NCI-H526 (cell line): ENCODE measurements at regions not wholly inside any gene's neighbourhood (a gene's known extent, or its start where the extent isn't known, plus 50 kb on each side); places are given as distances from the start of the nearest gene placed in this dataset.
"Not testable (repeated sequence)": the region's sequence is repeated elsewhere in the genome, so short reads cannot be mapped to it uniquely, and the experiment has no call there.

Source experiments
- DNase-seq, 2 experiments: peaks; one replicate each; lab custom pipeline; 2025; lab: John Stamatoyannopoulos, UW

DNA sequence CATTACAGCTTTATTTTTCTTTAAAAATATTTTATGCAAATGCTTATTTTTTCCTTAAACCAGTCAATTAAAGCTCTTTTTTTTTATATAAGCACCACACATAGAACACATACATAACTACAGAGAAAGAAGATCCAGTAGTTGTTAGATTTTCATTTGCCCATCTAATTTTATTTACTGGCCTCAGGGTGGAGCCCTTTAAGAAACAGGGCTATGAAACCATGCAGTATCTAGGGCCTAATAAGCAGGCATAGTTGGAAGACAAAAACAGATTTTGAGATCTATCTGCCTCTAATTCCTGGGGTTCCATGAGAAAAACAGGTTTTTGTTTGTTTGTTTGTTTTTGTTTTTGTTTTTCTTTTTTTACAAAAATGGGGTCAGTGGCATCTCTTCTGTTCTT, 120.6 kb downstream of the BCHE start:
- DNase-seq: no peak

- DNase-seq: no peak
These were observed 123.7 kb downstream of the BCHE start for GRCh38 chr3:165713479-165713878.

GRCh38 chr3:165712382-165712781, 124.8 kb downstream of the BCHE start:
- no peak for DNase-seq

DNA sequence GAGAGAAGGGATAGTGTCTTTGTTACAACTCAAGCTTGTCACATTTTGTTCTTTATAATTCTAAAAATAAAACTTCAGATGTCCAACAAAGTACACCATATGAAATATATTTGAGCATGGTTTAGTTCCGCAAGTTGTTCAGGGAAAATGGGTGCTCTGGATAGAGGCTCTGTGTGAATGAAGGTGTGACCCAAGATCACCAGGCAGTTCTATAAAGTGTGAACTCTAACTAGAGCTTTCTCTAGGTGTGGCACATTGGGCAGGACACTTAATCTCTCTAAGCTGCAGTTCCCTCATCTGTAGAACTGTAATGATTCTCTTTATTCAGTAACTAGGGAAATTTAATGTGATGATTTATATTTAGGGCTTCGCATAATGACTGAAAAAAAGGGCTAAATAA, 139.3 kb downstream of the BCHE start:
- DNase-seq: no peak

DNA sequence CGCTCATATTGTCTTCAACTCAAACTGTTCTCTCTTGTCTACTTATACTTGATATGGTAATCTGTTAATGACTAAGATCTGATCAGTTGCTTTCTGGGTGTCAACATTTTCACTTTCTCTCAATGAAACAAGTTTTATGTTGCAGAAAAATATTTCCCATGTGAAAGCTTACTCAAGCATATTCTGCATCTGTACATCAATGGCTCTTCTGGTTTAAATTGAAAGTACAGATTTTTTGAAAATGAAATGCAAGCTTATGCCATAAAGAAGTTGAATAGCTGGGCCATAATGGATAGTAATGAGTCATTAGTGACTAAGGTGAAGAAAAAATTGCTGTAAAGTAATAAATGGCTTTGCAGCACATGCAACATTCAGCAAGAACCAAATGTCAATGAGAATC, 140.7 kb downstream of the BCHE start:
- no peak for DNase-seq

- no peak for DNase-seq
These were observed 153.3 kb downstream of the BCHE start for GRCh38 chr3:165683947-165684346.

DNA sequence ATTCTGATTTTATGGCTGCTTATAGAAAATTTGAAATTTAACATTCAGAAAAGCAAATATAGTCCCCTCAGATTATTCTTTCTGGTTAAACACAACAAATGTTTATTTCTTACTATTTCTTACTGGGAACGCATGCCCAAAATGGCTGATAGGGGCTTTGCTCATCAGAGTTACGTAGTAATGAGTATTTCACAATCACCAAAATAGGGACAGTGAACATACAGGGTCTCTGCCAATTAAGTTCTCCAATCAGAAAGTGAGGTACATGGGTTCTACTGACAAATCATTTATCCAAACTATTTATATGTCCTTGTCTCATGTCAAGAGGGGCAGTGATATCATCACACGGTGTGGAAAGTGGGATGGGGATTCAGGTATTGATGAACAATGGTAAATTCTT, 154.5 kb downstream of the BCHE start:
- DNase-seq: no peak

DNA sequence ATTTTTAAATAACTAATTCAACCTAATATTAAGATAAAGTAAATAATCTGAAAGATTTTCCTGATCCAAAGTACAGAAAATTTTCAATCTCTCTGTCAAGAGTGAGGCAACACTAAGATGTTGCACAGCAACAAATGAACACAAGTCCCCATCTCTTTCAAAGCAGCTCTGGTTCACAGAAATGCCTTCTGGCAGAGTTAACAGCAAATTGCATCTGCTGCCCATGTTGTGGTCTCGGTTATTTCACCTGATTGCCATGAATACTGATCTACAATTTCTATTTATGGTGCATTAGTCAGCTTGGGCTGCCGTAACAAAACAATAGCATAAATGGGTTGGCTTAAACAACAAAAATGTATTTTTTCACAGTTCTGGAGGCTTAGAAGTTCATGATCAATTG, 167.3 kb downstream of the BCHE start:
- no peak for DNase-seq

GRCh38 chr3:165669504-165669903, 167.7 kb downstream of the BCHE start:
- no peak for DNase-seq

DNA sequence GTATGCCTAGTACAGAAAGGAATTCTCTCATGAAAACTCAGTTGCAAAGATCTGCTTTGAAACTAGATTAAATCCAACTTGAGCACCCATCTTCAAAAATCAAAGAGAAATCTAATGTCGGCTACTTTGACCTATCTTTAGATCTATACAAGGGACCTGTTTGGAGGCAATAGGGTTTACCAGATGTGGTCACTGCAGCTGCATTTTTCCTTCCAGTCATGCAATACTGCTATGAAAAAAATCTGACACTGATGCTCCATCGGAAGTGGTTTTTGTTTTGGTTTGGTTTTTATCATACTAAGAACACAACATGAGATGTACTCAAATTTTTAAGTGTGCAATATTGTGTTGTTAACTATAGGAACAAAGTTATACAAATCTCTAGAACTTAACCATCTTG, 169.5 kb downstream of the BCHE start:
- DNase-seq: no peak

DNA sequence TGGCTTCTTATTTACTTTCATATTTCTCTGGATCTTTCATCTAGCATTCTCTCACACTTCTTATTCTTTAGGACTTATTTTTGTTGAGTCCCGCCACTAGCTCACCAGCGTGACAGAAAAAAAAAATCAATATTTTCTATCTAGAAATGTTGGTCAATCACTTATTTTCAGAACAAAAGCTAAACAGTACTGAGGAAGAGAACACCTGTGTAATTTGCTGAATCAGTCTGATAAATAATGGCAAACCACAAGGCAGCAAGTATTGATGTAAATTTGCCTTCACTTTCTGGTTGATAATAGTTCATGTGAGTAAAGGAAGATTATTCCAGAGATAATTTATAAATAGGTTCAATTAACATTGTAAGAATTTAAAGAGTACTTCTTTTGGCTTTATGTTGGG, 179.2 kb downstream of the BCHE start:
- DNase-seq: no peak

DNA sequence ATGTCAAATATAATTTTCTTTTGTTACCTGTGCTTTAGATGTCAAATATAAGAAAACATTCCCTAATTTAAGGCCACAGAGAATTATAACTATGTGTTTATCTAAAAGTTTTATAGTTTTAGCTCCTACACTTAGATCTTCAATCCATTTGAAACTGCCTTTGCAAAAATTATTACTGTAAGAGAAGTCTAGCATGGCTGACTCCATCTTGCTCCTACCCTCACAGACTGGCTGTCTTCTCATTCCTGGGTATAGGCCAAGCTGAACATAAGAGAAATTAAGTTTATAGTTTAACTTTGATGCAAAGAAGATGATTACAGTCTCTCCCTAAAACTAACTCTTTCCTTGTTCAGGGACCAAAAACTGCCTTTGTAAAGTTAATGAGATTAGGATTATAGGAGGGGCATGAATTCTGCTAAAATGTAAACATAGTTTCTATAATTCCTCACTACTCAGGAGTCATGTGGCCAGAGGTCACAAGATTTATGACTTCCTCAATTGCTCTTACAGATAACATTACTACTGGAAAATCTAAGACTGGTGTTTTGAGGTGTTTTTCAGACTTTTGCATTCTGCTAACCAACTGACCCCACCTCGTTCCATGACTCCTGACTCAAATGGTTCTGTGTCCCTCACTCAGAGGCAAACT, 184.0 kb downstream of the BCHE start:
- DNase-seq: no peak

DNA sequence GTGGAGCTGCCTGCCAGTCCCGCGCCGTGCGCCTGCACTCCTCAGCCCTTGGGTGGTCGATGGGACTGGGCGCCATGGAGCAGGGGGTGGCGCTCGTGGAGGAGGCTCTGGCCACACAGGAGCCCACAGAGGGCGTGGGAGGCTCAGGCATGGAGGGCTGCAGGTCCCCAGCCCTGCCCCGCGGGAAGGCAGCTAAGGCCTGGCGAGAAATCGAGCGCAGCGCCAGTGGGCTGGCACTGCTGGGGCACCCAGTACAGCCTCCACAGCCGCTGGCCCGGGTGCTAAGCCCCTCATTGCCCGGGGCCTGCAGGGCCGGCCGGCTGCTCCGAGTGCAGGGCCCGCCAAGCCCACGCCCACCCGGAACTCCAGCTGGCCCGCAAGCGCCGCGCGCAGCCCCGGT, 187.9 kb downstream of the BCHE start:
- not testable (repeated sequence) for DNase-seq

GRCh38 chr3:165645191-165645590, 192.0 kb downstream of the BCHE start:
- DNase-seq: no peak

- DNase-seq: no peak
These were observed 192.9 kb downstream of the BCHE start for GRCh38 chr3:165644331-165644730.

DNA sequence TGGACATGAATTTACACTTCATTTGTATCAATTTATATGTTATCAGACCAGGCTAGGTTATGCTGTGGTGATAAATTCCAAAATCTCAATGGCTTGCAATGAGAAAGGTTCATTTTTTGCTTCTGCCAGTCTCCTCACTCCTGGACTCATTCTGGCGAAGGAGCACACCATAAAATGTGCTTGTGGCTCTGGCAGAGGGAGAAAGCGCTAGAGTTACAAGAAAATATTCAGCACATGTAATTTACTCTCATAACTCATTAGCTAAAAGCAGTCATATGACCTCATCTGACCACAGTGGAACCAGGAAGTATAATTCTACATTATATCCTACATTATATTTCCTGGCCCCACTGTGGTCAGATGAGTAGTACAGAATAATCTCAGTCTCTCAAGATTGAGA, 193.8 kb downstream of the BCHE start:
- DNase-seq: no peak

DNA sequence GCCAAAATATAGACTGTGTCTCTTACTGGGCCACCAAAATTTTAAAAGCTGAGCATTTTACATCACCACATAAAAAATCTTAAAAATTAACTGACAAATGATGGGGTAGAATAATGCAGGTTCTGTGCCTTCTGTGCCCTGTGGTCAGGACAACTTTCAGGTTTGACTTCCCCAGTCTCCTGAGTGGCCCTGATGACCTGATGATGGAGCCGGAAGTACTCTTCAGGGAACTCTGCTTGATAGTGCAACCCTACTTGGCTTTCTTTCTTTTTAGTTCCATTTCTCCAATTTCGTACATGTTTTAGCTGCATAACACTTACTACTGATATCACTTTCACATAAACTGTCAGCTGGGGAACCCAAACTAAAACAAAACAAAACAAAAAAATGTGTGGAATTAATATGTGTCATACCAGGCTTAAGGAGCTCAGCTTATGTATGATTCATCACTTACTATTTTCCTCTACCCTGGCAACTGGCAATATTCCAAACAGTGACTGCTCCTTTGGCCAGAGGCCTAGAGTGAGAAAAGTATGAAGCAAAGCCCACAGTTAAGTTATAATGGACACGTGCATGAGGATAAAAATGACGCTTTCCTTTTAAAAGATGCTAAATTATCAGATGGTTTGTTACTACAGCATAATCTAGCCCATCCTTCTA, 194.3 kb downstream of the BCHE start:
- no peak for DNase-seq

- no peak for DNase-seq
These were observed 195.5 kb downstream of the BCHE start for GRCh38 chr3:165641569-165642310.

- no peak for DNase-seq
These were observed 196.3 kb downstream of the BCHE start for GRCh38 chr3:165640970-165641369.

DNA sequence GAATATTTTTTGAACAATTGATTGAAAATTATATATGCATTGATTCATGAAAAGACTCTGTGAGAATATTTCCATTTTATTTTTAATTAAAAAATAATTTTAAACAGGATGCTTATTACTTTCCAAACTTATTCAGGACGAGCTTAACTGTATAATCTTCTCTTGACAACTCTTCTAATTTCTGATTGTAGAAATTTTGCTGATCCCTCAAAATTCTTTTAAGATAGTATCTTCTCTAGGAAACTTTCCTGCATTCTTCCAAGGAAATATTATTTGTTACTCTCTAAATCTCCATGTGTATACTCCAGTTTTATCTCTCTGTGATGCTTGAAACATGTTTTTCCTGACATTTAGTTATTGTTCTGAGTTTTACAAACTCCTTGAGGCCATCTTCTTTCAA, 197.2 kb downstream of the BCHE start:
- DNase-seq: no peak

GRCh38 chr3:165638034-165638433, 199.2 kb downstream of the BCHE start:
- DNase-seq: no peak

DNA sequence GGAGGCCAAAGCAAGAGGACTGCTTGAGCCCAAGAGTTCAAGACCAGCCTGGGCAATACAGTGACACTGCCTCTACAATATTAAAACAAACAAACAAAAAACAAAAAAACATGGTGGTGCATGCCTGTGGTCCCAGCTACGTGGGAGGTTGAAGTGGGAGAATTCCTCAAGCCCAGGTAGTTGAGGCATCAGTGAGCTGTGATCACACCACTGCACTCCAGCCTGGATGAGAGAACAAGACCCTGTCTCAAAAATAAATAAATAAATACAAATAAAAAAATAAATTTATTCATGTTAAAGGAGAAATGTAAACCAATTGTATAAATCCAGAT, 200.6 kb downstream of the BCHE start:
- DNase-seq: no peak
